ENCODE measurements at regions not wholly inside any gene's neighbourhood (a gene's known extent, or its start where the extent isn't known, plus 50 kb on each side); places are given as distances from the start of the nearest gene placed in this dataset.

GRCh38 chr12:46523863-46524770, 151.5 kb upstream of the SLC38A2 start:
- Histone ChIP-seq H3K36me3 (no peaks in the 10 kb centered on the region), H3K4me1 (peaks cover 28% of the 10 kb centered on the region), H3K4me3 (ENCODE audit: low read depth, low read length) (no peak overlapping the region), H3K27me3 (no peaks in the 10 kb centered on the region), H3K9me3 (no peaks in the 10 kb centered on the region)
- TF ChIP-seq CTCF (IDR thresholded peaks at IDR 0.05; ENCODE audit: low read depth, low read length), result no peak
- DNase-seq, result no peak

GRCh38 chr12:46523446-46523845, 150.9 kb upstream of the SLC38A2 start:
- no peak for DNase-seq
- Histone ChIP-seq H3K4me1 (peaks cover 28% of the 10 kb centered on the region), H3K9me3 (no peaks in the 10 kb centered on the region), H3K4me3 (ENCODE audit: low read depth, low read length) (no peak overlapping the region), H3K36me3 (no peaks in the 10 kb centered on the region), H3K27me3 (no peaks in the 10 kb centered on the region)
- TF ChIP-seq CTCF (IDR thresholded peaks at IDR 0.05; ENCODE audit: low read depth, low read length), result no peak

GRCh38 chr12:46522071-46522470, 149.5 kb upstream of the SLC38A2 start:
- DNase-seq, result no peak
- no peak for TF ChIP-seq CTCF (IDR thresholded peaks at IDR 0.05; ENCODE audit: low read depth, low read length)
- H3K4me3 ChIP-seq (ENCODE audit: low read depth, low read length), result no peak overlapping the region
- no peaks in the 10 kb centered on the region for H3K27me3 ChIP-seq
- H3K9me3 ChIP-seq, result no peaks in the 10 kb centered on the region
- H3K4me1 ChIP-seq, result peaks cover 28% of the 10 kb centered on the region
- no peaks in the 10 kb centered on the region for H3K36me3 ChIP-seq

GRCh38 chr12:46521145-46521544, 148.6 kb upstream of the SLC38A2 start:
- no peaks in the 10 kb centered on the region for H3K9me3 ChIP-seq
- TF ChIP-seq CTCF (IDR thresholded peaks at IDR 0.05; ENCODE audit: low read depth, low read length), result no peak
- DNase-seq, result no peak
- no peaks in the 10 kb centered on the region for H3K36me3 ChIP-seq
- H3K4me3 ChIP-seq (ENCODE audit: low read depth, low read length), result no peak overlapping the region
- H3K4me1 ChIP-seq, result peaks cover 28% of the 10 kb centered on the region
- no peaks in the 10 kb centered on the region for H3K27me3 ChIP-seq

- H3K27me3 ChIP-seq, result no peaks in the 10 kb centered on the region
- no peak for TF ChIP-seq CTCF (IDR thresholded peaks at IDR 0.05; ENCODE audit: low read depth, low read length)
- H3K36me3 ChIP-seq, result no peaks in the 10 kb centered on the region
- H3K4me3 ChIP-seq (ENCODE audit: low read depth, low read length), result no peak overlapping the region
- H3K4me1 ChIP-seq, result peaks cover 17% of the 10 kb centered on the region
- H3K9me3 ChIP-seq, result no peaks in the 10 kb centered on the region
- DNase-seq, result no peak
Measured at GRCh38 chr12:46519407-46519806, 146.8 kb upstream of the SLC38A2 start.

- no peak for DNase-seq
- Histone ChIP-seq H3K9me3 (no peaks in the 10 kb centered on the region), H3K27me3 (no peaks in the 10 kb centered on the region), H3K36me3 (no peaks in the 10 kb centered on the region), H3K4me1 (peaks cover 14% of the 10 kb centered on the region), H3K4me3 (ENCODE audit: low read depth, low read length) (no peak overlapping the region)
- no peak for TF ChIP-seq CTCF (IDR thresholded peaks at IDR 0.05; ENCODE audit: low read depth, low read length)
Measured at GRCh38 chr12:46518729-46519128, 146.2 kb upstream of the SLC38A2 start.
